Thymus (tissue), 11 donors: ENCODE measurements at regions not wholly inside any gene's neighbourhood (a gene's known extent, or its start where the extent isn't known, plus 50 kb on each side); places are given as distances from the start of the nearest gene placed in this dataset.

ENCODE experiments used
- DNase-seq, 9 donors: peaks; one replicate each; pipeline ENCODE4 v3.0.0-alpha.2; 2013; ENCODE audit warnings: low spot score in 9 of 9, low read depth in 6 of 9, missing footprints in 1 of 9
- H3K27ac ChIP-seq, 2 donors: one replicate each; pipeline ENCODE4 v1.5.1; 2013; ENCODE audit warnings: control low read depth in 1 of 2, low read depth in 1 of 2, low read length in 1 of 2, mild to moderate bottlenecking in 1 of 2, moderate library complexity in 1 of 2
- H3K27me3 ChIP-seq, 2 donors: one replicate each; pipeline ENCODE4 v1.5.1; 2013; ENCODE audit warnings: low read length in 1 of 2; ENCODE audit not compliant: control insufficient read depth in 2 of 2, insufficient read depth in 1 of 2
- H3K36me3 ChIP-seq, 2 donors: one replicate each; pipeline ENCODE4 v1.5.1; 2013; ENCODE audit warnings: low read length in 1 of 2, mild to moderate bottlenecking in 1 of 2, moderate library complexity in 1 of 2; ENCODE audit not compliant: control insufficient read depth in 2 of 2, insufficient read depth in 2 of 2
- H3K4me1 ChIP-seq, 2 donors: one replicate each; pipeline ENCODE4 v1.5.1; 2013; ENCODE audit warnings: low read length in 2 of 2; ENCODE audit not compliant: control insufficient read depth in 2 of 2, insufficient read depth in 2 of 2
- H3K4me3 ChIP-seq, 2 donors: one replicate each; pipeline ENCODE4 v1.5.1; 2013; ENCODE audit warnings: low read length in 2 of 2, control low read depth in 1 of 2, mild to moderate bottlenecking in 1 of 2
- H3K9me3 ChIP-seq, 2 donors: one replicate each; pipeline ENCODE4 v1.5.1; 2013; ENCODE audit warnings: low read length in 1 of 2, mild to moderate bottlenecking in 1 of 2; ENCODE audit not compliant: control insufficient read depth in 2 of 2, insufficient read depth in 1 of 2
- whole genome bisulfite sequencing: extraction: QIAGEN DNeasy Blood & Tissue Kit; methylation state at CpG from one replicate; pipeline ENCODE4 v1.1.7; 2013; 5-methylcytosine and 5-hydroxymethylcytosine counted together
- donor health status: healthy.

DNA sequence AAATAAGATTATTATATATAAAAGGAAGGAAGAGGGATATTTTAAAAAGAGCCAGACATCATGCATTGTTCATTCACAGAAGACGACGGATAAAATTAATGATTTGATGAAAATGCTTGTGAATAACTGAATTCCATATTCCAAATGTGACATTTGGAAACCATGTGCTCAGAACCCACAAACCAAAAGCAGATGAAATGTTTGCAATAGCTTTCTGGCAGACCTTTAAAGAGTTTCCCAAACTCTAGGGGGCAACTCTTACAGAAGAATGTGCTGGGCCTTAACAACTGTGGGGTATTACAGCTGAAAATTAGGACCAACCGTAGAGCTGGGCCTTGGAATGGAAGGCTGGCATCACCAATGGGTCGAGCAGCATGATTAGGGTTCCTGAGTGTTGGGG is 471.0 kb downstream of the EFNA5 start:
- no peaks in the 10 kb centered on the region for H3K36me3 ChIP-seq
- H3K27me3 ChIP-seq, result no peaks in the 10 kb centered on the region
- H3K27ac ChIP-seq, result no peak overlapping the region
- H3K4me3 ChIP-seq, result no peak overlapping the region
- H3K4me1 ChIP-seq, result no peaks in the 10 kb centered on the region
- H3K9me3 ChIP-seq, result no peaks in the 10 kb centered on the region
- WGBS, result 94% methylated on average over 4 of the region's 4 CpGs
- DNase-seq, result no peak

DNA sequence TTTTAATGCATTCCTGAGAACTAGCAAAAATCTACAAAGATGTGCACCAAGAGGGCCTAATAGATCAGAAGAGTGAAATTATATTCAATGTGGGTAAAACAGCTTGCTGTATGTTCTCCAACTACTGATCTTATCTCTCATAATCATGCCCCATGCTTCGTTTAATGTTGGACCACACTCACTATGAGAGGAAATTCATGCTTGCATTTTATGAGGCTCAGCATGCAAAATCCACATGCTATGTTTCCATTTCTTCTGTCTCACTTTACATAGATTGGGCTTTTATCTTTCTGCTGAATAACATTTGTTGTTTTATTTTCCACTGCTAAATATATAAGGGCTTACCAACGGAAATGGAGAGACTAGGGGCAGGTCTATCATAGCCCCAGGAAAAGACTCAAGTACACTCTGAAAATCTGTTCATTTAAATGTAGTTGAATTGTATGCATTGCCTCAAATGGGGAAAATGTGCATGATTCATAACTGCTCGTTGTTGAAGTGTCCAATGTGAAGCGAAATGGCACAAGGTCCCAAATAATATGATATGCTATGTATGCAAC is 474.2 kb downstream of the EFNA5 start:
- no peak for DNase-seq
- H3K9me3 ChIP-seq, result no peaks in the 10 kb centered on the region
- WGBS, result 79% methylated on average over 4 of the region's 4 CpGs
- H3K4me1 ChIP-seq, result no peaks in the 10 kb centered on the region
- H3K4me3 ChIP-seq, result no peak overlapping the region
- no peaks in the 10 kb centered on the region for H3K27me3 ChIP-seq
- H3K27ac ChIP-seq, result no peak overlapping the region
- no peaks in the 10 kb centered on the region for H3K36me3 ChIP-seq

DNA sequence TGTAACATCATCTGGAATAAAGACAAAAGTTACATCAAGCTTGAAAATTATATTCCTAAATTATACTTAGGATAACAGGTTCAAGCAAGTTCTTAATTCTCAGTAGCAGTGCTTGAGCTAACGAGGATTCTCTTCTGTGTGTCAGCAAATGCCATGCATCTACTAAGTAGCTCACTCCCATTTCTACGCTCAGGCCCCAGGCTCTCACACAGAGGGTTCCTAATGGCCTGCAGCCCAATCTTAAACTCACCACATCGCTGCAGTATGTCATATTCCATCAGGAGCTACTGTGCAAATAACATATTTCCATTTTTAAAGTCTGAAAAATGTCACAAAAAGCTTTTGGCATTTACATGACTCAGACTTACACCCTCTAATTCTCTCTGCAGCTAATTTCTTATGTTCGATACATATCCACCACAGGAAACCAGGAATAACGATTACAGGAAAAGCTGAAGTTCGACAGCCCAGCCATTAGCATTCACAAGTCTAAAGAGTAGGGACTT is 474.8 kb downstream of the EFNA5 start:
- Histone ChIP-seq H3K4me1 (no peaks in the 10 kb centered on the region), H3K9me3 (no peaks in the 10 kb centered on the region), H3K27me3 (no peaks in the 10 kb centered on the region), H3K36me3 (no peaks in the 10 kb centered on the region), H3K4me3 (no peak overlapping the region), H3K27ac (no peak overlapping the region)
- DNase-seq, result no peak
- 91% methylated on average over 6 of the region's 6 CpGs for WGBS

DNA sequence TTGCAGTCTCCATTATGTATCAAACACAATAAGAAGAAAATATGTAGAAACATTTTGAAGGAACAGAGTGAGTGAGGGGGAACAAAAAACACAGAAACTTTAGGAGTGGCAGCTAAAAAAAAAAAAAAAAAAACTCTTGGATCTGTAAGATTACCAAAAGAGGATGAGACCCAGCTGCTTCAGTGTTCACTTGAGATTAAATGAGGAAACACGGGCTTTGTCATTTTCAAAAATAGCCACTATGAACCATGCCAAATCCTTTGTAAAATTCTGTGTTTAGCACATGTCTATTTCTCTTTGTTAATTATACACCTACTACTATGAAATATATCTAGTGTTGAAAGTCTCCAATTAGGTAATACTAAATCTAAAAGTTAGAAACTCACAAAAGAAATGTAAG is 485.9 kb downstream of the EFNA5 start:
- H3K9me3 ChIP-seq, result no peaks in the 10 kb centered on the region
- no peaks in the 10 kb centered on the region for H3K4me1 ChIP-seq
- no peaks in the 10 kb centered on the region for H3K36me3 ChIP-seq
- no peak overlapping the region for H3K4me3 ChIP-seq
- DNase-seq, result no peak
- no peak overlapping the region for H3K27ac ChIP-seq
- no peaks in the 10 kb centered on the region for H3K27me3 ChIP-seq
- 91% methylated on average over 1 of the region's 1 CpG for WGBS

DNA sequence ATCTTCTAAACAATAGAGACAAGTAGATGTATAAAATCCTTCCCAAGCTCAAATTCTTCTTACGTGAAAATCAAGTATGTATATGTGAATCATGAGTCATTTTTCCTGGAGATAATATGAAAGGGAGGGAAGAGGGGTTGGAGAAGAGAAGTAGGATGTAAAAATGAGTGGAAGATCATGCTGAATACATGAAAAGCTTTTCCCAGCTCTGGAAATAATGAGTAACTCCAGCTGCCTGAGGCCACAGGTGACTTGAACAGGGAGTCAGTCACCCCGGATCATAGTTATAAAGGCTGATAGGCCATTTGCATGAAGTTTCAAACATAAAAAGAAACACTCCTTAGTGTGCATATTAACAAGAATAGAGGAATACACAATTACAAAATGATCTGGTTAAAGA is 486.7 kb downstream of the EFNA5 start:
- H3K4me1 ChIP-seq, result no peaks in the 10 kb centered on the region
- H3K36me3 ChIP-seq, result no peaks in the 10 kb centered on the region
- no peaks in the 10 kb centered on the region for H3K9me3 ChIP-seq
- H3K4me3 ChIP-seq, result no peak overlapping the region
- H3K27ac ChIP-seq, result no peak overlapping the region
- WGBS, result 91% methylated on average over 2 of the region's 2 CpGs
- no peak for DNase-seq
- no peaks in the 10 kb centered on the region for H3K27me3 ChIP-seq

DNA sequence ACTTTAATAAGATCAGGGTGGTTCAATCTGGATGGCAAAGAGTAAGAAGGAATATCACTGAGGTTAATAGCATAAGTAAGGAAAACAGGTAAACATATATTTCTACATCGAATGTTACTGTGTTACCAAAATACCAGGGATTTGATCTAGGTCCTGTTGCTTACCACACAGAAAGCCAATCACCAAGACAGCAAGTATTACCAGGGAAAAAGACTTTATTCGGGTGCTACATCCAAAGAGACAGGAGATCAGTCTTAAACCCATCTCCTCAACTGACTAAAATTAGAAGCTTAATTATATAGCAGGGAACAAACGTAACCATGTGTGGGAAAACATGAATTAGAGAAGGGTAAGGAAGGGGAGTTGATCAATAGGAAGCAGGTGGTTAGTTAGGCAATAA is 500.1 kb downstream of the EFNA5 start:
- Histone ChIP-seq H3K4me3 (no peak overlapping the region), H3K36me3 (no peaks in the 10 kb centered on the region), H3K9me3 (peaks cover 0 to 1% of the 10 kb centered on the region in 2 donors), H3K27me3 (no peaks in the 10 kb centered on the region), H3K4me1 (no peaks in the 10 kb centered on the region), H3K27ac (no peak overlapping the region)
- WGBS, result 93% methylated on average over 3 of the region's 3 CpGs
- no peak for DNase-seq

DNA sequence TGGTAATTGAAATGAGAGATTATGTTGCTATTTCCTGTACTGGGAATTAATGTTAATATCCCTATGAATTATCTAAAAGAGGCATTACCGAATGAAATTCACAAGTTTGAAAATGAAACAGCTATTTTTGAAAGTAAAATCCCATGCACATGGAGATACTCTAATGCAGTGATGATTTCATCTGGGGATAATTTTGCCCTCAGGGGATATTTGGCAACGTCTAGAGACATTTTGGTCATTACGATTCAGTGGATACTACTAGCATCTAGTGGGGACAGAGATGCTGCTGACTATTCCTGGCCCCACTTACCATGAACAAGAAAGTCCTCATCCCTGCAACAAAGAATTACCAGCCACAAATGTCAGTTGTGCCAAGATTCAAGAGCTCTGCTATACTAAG is 500.9 kb downstream of the EFNA5 start:
- H3K9me3 ChIP-seq, result peaks cover 0 to 1% of the 10 kb centered on the region in 2 donors
- no peak overlapping the region for H3K4me3 ChIP-seq
- no peak overlapping the region for H3K27ac ChIP-seq
- DNase-seq, result no peak
- H3K4me1 ChIP-seq, result no peaks in the 10 kb centered on the region
- WGBS, result 95% methylated on average over 3 of the region's 3 CpGs
- H3K27me3 ChIP-seq, result no peaks in the 10 kb centered on the region
- no peaks in the 10 kb centered on the region for H3K36me3 ChIP-seq

DNA sequence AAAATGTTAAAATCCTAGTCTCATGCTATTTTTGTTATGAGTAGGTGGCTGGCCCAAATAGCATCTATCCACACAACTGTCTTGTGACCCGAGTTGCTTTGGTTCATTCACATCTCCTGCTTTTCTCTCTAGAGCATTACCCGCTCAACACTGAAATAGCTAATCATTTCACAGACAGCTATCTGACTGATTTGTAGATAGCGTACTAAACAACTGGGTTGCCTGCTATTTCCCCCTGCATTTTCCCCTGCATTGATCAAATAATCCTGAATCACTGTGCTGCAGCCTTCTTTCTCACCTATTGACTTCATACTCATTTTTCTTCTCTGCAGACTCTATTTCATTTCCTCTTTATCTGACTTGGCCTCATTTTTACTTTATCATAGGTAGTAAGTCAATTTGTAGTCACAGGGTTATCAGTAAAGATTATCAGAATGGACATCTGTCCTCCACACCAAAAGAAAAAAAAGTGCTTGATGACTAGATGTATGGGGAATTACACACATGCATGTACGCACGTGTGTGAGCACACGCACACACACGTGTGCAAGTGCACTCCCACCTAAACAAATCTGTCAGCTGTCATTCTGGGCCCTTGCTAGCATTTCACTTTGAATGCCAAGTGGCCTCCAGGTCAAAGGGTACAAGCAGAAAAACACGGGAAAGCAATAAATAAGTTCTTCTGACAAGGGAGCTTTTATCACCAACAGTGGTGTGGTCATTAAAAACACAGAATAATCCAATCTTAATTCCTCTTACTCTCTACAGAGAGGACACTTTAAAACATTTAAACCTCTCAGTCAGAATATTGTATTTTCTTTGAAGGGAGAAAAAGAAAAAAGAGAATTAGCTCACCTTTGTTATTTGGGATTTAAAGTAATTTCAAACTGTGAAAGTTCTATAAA is 501.6 kb downstream of the EFNA5 start:
- Histone ChIP-seq H3K27me3 (no peaks in the 10 kb centered on the region), H3K4me1 (no peaks in the 10 kb centered on the region), H3K4me3 (no peak overlapping the region), H3K36me3 (no peaks in the 10 kb centered on the region), H3K27ac (no peak overlapping the region), H3K9me3 (peaks cover 0 to 1% of the 10 kb centered on the region in 2 donors)
- WGBS, result 96% methylated on average over 8 of the region's 8 CpGs
- DNase-seq, result no peak

DNA sequence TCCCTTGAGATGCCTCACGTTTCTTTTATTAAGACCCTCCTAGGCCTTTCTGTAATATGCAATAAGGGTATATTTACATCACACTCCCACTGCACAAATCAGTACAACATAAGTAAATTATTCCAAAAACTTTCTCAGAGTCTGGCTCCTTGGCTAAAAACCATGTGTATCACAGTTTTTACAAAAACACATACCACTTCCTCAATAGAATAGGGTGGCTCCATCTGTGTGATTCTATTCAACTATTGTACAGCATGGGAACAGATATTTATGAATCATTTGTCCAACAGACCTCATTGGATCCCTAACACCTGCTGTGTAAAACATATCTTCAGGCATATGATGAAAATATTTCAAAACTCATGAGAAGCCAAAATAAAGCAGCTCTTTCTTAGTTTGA is 502.7 kb downstream of the EFNA5 start:
- peaks cover 0 to 1% of the 10 kb centered on the region in 2 donors for H3K9me3 ChIP-seq
- no peak overlapping the region for H3K27ac ChIP-seq
- H3K4me3 ChIP-seq, result no peak overlapping the region
- no peak for DNase-seq
- H3K27me3 ChIP-seq, result no peaks in the 10 kb centered on the region
- no peaks in the 10 kb centered on the region for H3K36me3 ChIP-seq
- WGBS, result 92% methylated on average over 1 of the region's 1 CpG
- no peaks in the 10 kb centered on the region for H3K4me1 ChIP-seq
